ENCODE measurements at regions not wholly inside any gene's neighbourhood (a gene's known extent, or its start where the extent isn't known, plus 50 kb on each side); places are given as distances from the start of the nearest gene placed in this dataset.

DNA sequence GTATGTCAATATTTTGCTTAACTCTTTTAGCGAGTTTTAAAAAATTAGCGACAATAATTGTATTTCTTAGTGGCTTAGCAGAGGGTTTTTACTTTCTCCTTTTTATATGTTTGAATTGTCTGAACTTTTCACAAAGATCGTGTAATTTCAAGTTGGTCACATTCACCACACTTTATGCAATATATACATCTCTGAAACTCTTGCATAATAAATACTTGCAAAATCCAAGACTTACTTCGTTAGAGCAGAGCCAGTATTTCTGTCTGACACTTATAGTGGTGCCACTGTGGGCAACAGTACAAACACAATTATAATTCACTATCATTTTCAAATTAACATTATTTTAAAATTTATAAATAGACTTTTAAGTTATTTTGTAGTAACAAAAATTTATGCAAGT is 62.0 kb downstream of the SUCNR1 start:
- DNase-seq = no peak

- DNase-seq = no peak
Observed at GRCh38 chr3:151940481-151940880, 67.0 kb downstream of the SUCNR1 start.

DNA sequence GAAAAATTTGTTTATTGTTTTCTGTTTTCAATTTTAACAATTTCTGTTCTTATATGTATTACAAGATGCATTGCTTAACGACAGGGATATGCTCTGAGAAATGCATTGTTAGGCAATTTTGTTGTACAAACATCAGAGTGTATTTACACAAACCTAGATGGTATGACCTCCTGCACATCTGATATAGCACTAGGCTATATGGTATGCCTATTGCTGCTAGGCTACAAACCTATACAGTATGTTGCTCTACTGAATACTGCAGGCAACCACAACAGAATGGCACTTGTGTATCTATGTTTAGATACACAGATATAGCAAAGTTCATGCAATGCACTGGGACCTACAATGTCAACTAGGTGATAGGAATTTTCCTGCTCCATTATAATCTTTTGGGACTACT is 70.1 kb downstream of the SUCNR1 start:
- no peak for DNase-seq

- DNase-seq = no peak
Observed at GRCh38 chr3:151944356-151944755, 70.9 kb downstream of the SUCNR1 start.

DNA sequence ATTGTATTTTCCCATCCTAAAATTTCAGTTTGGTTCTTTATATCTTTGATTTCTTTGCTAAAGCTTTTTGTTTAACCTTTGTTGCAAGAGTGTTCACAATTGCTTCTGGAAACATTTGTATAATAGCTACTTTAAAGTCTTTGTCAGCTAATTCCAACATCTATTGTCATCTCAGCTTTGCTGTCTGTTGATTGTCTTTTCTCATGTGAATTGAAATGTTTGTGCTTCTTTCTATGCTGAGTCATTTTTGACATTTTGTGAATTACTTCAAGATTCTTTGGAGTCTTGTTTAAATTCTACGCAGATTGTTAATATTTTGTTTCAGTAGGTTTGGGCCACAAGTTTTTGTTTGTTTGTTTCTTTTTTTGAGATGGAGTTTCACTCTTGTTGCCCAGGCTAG is 73.2 kb downstream of the SUCNR1 start:
- DNase-seq = no peak

- DNase-seq = no peak
Observed at GRCh38 chr3:151949706-151950105, 76.3 kb downstream of the SUCNR1 start.

DNA sequence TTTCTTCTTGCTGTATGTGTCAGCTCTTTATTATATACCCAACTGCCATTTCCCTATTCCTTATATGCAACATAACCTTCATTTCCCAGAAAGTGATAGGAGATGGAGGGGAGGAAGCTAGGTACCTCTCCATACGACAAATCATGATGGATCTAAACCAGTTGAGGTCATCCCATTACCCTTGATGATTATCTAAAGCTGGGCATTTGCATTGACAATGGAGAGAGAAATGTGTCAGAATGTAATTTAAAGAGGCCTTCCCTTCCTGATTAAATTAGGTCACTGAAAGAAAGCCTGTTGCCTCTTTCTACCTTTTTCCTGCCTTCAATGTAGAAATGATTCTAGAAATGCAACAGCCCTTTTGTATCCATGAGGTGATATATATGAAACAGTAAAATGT is 81.9 kb downstream of the SUCNR1 start:
- no peak for DNase-seq

GRCh38 chr3:151960961-151961580 is 87.6 kb downstream of the SUCNR1 start:
- DNase-seq = no peak

GRCh38 chr3:151962352-151962751 is 88.9 kb downstream of the SUCNR1 start:
- no peak for DNase-seq

- no peak for DNase-seq
Observed at GRCh38 chr3:151962912-151963311, 89.5 kb downstream of the SUCNR1 start.

DNA sequence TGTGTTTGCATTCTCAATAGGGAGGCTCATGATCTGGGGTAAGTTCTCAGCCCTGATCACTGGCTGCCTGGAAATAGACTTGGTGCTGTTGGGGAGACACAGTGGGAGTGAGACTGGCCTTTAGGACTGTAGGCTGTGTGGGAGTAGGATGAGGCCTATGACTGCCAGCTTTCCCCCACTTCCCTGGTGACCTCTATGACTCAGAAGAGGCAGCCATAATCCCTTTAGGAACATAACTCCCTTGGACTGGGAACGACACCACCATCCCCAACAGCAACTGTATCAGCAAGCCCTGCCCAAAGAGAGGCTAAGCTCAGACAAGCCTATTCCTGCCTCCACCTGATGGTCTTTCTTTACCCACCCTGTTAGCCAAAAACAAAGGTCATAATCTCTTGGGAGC is 91.3 kb downstream of the SUCNR1 start:
- no peak for DNase-seq

DNA sequence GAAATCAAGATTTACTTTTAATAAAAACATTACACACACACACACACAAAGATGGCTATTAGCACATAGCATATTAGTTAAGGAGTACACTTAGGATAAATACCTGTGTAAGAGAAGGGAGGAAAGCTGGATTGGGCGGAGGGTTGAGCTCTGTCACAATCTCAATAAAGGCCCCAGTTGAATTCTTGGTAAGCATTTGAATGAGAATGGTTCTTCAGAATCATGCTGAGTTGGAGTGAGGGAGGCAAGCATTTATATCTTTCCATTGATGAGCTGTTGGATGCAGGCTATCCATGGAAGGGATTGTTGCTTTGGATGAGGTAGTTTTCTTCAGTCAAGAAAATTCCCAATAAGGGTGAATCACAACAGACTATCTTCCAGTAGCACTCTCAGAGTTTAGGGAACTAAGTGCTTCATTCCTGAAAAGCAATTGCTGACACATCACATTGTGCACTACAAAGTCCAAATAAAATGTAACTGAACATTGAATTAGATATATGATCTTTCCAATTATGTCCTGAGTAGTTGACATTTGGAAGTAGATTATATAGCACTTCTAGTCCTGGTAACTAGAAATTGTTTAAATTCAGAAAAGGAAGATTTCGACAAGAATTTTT is 95.7 kb downstream of the SUCNR1 start:
- DNase-seq = no peak

DNA sequence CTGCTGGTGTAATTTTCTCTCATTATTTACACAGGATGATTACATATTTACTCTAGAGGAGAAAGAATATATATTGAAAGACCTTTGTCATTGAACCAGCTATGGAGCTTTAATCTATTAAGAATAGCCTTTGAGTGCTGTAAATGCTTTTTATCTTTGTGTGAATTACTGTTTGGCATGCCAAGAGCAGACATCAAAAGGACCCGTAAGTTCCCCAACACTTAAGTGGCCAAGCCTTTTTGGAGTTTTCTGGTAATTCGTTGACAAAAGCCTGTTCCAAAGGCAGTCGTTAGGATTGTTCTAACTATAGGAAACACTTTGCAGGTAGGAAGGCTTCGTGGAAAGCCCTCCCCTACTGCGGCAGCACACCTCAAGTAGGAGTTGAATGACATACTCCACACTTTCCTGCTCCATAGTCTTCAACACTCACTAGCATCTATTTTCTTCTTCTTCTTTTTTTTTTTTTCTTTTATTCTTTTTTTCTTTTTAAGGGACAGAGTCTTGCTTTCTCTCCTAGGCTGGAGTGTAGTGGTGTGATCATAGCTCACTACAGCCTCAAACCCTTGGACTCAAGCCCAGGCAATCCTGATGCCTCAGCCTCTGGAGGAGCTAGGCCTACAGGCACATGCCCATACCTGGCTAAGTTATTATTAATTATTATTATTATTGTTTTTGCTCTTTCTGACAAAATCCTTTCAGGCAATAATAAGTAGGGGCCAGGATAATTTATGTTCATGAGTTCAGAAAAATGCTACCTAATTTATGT is 98.6 kb downstream of the SUCNR1 start:
- no peak for DNase-seq

GRCh38 chr3:151974067-151974466 is 100.6 kb downstream of the SUCNR1 start:
- no peak for DNase-seq

- DNase-seq = no peak
Observed at GRCh38 chr3:151976211-151977050, 103.0 kb downstream of the SUCNR1 start.

GRCh38 chr3:151979906-151980305 is 106.5 kb downstream of the SUCNR1 start:
- no peak for DNase-seq

DNA sequence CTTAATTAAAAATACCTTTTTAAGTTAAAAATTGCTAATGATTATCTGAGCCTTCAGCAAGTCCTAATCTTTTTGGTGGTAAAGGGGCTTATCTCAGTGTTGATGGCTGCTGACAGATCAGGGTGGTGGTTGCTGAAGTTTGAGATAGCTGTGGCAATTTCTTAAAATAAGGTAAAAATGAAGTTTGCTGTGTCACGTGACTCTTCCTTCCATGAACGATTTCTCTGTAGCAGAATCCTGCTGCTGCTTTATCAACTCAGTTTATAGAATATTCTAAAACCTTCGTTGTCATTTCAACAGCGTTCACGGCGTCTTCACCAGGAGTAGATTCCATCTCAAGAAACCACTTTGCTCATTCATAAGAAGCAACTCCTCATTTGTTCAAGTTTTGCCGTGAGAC is 110.1 kb downstream of the SUCNR1 start:
- no peak for DNase-seq

- DNase-seq = no peak
Observed at GRCh38 chr3:151985787-151986430, 112.5 kb downstream of the SUCNR1 start.

- DNase-seq = no peak
Observed at GRCh38 chr3:151987893-151988292, 114.5 kb downstream of the SUCNR1 start.

DNA sequence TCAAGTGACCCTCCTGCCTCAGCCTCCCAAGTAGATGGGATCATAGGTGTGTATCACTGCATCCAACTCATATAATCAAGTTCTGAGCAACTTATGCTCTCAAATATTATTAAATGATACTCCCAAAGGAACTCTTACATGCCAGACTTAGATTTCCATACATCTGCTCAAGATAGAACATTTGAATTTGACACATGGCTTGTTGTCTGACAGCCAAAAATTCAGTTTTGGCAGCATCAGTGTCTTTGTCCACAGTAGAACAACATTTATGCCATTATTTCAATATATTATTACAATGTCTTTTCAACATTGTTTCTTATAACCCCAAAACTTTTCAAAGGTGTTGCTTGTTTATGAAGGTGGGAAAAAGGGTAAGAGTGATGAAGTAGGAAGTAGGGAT is 116.2 kb downstream of the SUCNR1 start:
- DNase-seq = no peak

DNA sequence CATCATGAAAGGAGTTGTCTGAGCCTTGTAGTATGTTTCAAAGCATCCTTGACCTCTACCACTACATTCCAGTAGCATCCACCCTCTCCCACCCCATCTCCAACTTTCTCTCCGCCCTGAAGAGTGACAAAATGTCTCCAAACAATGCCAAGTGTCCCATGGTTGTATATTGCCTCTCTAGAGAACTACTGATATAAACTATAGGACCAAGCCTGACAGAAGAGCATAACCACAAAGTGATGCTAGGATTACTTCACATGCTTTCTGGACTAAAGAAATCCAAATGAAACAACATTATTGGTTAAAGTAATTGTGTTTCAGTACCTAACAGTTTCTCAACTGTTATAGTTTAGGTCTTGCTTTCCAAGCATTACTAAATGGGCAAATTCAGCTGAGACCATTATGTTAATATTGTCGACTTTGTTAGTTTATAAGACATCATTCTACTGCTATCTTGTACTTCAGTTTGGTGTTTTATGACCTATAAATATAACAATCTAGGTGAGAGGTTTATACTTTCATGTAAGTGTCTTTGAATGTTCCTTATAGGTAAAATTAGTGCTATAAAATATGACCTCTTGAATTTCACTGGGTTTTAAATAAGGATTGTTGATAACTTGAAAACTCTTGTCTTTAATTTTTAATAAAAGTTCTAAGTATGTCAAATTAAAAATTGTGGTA is 117.4 kb downstream of the SUCNR1 start:
- DNase-seq = no peak

DNA sequence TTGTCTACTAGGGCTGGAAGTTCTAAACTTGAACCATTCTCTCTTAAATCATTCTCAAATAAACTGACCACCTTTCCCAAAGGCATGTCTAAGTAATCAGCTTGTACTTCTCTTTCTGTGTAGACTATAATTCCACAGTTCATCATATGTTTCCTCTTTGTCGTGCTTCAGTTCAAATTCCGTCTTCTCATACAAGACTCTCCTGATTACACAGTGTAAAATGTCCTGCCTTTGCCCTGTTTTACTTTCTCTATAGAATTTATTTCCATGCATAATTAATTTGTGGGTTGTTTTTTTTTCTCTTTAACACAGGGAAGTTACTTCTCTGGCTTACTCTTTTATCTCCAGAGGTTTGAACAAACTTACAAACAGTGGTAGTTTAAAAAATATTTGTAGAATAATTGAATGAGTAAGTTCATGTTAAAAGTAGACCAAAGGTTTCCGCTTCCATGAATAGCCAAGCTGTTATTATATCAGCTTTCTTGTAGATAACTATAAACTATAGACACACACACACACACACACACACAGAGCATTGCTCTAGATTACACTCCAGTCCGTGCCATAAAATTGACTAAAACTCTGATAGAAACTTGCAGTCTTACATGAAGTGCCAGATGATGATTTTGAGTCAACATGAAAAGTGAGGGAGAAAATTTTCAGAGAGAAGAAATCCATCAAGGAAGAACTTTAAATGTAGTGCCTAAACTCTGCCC is 119.0 kb downstream of the SUCNR1 start:
- no peak for DNase-seq
